NCI-H1092 treated with DMSO at 0.1 percent for 48 hours (cell line): ENCODE measurements at regions not wholly inside any gene's neighbourhood (a gene's known extent, or its start where the extent isn't known, plus 50 kb on each side); places are given as distances from the start of the nearest gene placed in this dataset.
"Not testable (repeated sequence)": the region's sequence is repeated elsewhere in the genome, so short reads cannot be mapped to it uniquely, and the experiment has no call there.

Experiments
- DNase-seq: peaks from one replicate; lab custom pipeline; 2025; lab: John Stamatoyannopoulos, UW

DNA sequence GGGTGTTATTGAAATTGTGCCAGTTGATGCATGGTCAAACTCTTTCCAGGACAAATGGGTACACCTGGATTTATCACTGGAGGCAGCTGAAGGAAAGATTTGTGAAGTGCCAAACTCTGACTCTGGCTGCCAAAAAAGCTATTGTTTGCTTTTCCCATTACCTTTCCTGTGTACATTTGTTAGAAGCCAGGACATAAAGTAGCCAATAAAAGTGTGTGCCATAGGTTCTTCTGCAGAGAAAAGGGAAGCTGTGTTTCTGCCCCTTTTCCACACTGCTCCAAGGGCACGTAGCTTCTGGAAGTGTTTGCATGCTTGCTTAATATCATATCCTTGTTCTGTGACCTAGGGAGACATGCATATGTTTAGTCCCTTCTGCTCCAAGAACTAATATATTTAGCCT is 1114.4 kb downstream of the SLC16A7 start:
- DNase-seq: no peak

DNA sequence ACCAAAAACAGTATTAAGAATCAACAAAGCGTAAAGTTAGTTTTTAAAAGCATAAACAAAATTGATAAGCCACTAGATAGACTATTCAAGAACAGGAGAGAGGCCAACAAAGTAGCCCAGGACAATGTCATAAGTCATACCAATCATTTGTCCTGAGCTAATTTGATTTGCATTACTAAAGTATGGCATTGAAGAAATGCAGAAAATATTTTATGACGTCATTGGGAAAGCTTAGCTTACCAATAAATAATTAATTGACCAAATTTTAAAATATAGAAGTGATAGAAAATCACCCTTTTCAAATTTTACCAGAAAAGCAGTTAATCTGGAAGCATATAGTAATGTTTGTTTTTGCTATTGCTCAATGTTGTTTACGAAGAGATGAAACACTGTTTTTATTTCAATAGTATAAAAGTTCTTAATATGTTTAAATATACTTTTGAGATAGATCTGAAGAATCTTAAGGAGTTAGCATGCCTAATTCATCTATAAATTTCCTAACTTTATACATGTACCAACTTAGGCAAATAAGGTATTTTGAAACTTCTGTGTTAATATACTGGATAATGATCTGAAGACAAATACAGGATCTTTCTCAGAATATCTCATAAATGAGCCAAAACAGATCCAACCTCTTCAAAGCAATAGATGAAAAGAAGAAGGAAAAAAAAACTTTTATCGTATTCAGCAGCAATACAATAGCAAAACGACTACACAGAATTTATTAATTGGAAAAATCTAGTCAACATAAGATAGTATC is 1118.5 kb downstream of the SLC16A7 start:
- DNase-seq: no peak

DNA sequence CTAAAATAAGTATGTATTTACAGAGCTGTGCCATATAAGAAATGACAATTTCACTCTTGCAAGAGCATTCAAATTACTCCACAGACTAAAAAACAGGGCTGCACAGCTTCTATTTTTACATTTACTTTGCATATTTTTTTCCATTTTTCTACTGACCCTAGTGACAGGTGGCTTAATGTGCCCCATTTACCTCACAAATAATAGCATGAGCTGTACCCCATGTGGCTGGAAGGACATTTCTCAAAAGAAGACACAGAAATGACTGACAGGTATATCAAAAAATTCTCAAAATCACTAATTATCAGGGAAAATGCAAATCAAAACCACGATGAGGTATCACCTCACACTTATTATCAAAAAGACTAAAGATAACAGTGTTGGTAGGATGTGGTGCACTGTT is 1128.6 kb downstream of the SLC16A7 start:
- no peak for DNase-seq

DNA sequence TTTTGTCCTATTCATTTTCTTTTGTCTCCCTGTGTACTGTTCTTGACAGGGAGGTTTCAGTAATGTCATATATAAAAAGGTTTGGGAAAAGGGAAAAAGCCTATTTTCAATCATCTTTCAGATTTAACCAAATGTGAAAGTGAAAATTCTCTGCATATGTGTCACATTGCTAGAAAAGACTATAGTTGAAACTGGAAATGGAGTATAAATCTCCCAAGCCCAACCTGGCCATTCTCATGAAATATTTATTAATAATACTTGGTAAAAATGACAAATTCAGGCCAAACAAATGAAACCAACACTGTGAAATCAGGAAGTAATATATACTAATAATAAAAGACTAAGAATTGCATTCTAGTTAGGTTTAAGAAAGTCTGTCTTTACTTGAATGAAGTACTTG is 1129.2 kb downstream of the SLC16A7 start:
- no peak for DNase-seq

- DNase-seq: no peak
Measured at GRCh38 chr12:60752589-60752988, 1156.8 kb downstream of the SLC16A7 start.

GRCh38 chr12:60758224-60758623 is 1162.4 kb downstream of the SLC16A7 start:
- DNase-seq: no peak

- DNase-seq: no peak
Measured at GRCh38 chr12:60760965-60761364, 1165.1 kb downstream of the SLC16A7 start.

GRCh38 chr12:60801166-60801565 is 1205.3 kb downstream of the SLC16A7 start:
- DNase-seq: not testable (repeated sequence)

DNA sequence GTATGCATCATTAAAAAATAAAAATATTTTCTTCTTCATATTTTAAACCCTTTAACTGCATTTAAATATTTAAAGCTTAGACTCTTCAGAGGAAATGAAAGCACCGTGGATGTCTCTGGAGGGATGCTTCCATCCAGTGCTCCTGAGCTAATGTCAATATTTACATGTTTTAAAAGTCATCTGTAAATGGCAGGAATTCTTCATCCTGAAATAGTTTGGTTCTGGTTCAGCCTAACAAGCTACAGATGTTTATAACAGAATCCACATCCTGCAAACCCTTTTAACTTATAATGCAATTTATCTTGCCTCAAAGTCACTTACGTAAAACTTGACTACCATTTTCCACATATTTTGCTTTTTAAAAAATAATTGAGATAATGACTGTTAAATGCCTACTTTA is 1207.3 kb downstream of the SLC16A7 start:
- DNase-seq: no peak

GRCh38 chr12:60805364-60805763 is 1209.5 kb downstream of the SLC16A7 start:
- no peak for DNase-seq

DNA sequence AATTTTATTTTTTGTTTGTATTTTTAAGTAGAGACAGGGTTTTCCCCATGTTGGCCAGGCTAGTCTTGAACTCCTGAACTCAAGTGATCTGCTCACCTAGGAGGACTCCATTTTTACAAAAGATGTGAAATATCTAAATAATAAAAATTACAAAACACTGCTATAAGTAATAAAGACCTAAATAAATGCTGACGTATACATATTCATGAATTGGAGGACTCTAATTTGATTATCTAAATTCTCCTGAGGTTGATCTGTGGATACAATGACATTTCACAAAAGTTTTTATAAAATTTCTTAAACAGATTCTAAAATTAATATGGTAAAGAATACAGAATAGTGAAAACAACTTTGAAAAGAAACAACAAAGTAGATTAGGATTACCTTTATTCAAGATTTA is 1224.0 kb downstream of the SLC16A7 start:
- no peak for DNase-seq

DNA sequence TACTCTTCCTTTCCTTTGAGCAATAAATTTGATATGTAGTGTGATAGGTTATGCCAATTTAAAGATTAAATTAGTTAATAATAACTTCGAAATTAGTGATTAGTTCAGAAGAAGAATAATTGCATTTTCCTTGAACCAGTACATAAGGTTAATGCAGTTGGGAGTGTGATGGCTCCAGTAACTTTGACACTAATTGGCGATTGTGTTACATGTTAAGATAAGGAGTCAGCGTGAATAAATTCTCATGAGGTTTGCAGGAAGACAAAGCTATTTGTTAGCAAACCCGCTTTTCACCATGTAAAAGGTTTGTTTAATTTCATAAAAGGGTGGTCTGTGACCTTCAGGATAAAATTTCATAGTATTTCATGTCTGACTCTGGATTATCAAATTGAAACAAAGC is 1226.8 kb downstream of the SLC16A7 start:
- no peak for DNase-seq

DNA sequence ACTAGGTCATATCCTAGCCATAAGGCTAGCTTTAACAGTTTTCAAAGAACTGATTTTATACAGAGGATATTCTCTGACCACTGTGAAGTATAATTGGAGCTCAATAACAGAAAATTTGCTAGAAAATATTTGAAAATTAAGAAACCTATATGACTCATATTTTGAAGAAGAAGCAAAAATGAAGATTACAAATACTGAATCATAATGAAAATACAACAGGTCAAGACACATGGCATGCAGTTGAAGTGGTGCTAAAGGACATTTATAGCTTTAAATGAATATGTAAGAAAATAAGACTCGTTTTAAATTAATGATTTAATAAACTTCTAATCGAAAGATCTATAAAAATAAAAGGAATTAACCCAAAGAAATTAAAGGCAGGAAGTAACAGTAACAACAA is 1234.6 kb downstream of the SLC16A7 start:
- no peak for DNase-seq

DNA sequence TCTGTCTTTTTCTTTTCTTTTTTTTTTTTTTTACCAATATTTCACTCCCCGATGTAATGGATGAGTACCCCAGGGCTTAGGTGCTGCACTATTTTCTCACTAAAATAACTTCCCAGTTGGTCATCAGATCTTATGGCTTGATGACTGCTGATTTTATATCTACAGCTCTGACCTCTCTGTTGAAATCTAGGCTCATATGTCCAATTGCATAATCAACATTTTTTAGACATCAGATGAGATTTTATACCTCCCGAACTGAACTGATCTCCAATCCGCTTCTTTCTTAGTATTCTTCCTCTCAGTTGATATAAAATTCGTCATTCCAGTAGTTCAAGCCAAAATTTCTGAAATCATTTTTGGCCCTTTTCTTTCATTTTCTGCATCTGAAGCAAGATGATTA is 1236.5 kb downstream of the SLC16A7 start:
- DNase-seq: no peak

GRCh38 chr12:60834372-60834771 is 1238.5 kb downstream of the SLC16A7 start:
- no peak for DNase-seq

- DNase-seq: no peak
Measured at GRCh38 chr12:60834806-60835205, 1239.0 kb downstream of the SLC16A7 start.

DNA sequence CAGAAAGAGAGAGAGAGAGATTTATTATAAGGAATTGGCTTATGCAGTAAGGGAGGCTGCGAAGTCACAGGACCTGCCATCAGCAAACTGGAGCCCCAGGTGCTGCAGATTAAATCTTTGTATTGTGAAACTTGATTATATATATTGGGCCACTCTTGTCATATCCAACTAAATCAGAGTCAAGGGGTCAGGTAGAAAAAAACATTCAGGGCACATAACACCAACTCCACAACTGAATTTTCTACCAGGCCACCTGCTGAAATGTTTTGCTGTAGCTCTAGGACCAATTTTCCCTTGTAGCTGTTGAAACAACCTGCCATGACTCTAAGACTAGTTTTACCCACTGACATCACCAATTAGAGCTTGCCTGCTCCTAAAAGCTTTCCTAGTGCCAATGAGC is 1240.8 kb downstream of the SLC16A7 start:
- no peak for DNase-seq

- no peak for DNase-seq
Measured at GRCh38 chr12:60842181-60842580, 1246.4 kb downstream of the SLC16A7 start.

- no peak for DNase-seq
Measured at GRCh38 chr12:60844101-60844500, 1248.3 kb downstream of the SLC16A7 start.

DNA sequence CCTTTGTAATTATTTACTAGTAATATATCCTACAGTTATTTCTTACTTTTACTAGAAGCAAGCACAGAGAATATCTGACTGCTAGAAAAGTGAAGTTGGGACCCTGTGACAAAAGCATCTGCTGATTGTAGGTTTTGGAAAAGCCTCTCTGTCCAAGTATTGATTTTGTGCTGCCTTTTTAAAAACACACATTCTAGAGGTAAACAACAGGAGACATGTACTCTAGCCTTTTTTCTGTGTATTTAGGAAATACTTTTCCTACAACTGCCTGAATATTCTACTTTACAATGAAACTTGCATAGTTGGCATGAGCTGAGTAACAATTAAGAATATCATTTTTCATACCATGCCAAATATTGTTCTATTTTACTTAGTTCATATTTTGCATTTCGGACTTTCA is 1249.0 kb downstream of the SLC16A7 start:
- DNase-seq: no peak

DNA sequence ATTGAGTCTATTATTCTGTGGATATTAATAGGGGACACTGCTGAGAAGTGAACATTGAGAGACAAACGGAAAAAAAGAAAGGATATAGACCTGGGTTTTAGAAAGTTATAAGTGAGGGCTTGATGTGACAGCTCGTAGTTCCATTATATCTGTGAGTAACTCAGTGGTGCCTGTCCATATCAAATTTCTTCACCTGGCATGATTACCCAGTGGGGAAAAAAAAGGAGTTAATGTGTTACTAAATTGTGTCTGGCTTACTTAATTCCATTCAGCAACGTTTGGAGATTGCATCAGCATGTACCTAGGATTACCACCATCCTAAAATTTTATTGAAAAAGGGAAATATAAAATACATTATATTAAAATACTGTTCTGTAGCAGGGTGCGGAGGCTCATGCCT is 1249.9 kb downstream of the SLC16A7 start:
- DNase-seq: no peak

GRCh38 chr12:60847281-60847680 is 1251.5 kb downstream of the SLC16A7 start:
- DNase-seq: no peak

- DNase-seq: no peak
Measured at GRCh38 chr12:60849723-60850122, 1253.9 kb downstream of the SLC16A7 start.

DNA sequence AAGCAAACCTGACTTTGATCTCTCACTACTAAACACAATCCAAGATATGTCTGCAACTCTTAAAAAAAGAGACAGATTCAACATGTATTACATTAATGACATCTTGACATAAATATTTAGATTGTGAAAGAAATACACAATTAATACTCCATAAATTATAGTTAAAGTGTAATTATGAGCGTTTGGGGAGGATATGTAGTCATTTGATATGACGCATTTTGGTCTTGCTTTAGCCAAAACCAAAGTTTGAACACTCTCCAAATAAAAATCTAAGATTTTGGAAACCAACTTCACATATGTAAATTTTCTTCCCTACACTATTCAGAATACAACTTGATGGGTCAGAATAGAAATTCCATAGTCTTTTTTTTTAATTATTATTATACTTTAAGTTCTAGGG is 1257.6 kb downstream of the SLC16A7 start:
- no peak for DNase-seq
